Fibroblast of mammary gland (primary cell): ENCODE measurements at regions not wholly inside any gene's neighbourhood (a gene's known extent, or its start where the extent isn't known, plus 50 kb on each side); places are given as distances from the start of the nearest gene placed in this dataset.
A peak's percentile ranks its signal among the peaks of the same experiment; 100 is the strongest.

Experiments used
- DNase-seq: peaks from one replicate; pipeline ENCODE4 v3.0.0-alpha.2; 2010; ENCODE audit warnings: low read depth
- H3K4me3 ChIP-seq: 2 replicates; pipeline ENCODE4 v1.5.1; 2011; ENCODE audit warnings: low read depth, mild to moderate bottlenecking, low read length, moderate library complexity; ENCODE audit not compliant: control insufficient read depth
- TF ChIP-seq, protein P1 (sequence below): conservative IDR thresholded peaks from 2 replicates; pipeline ENCODE4 v1.5.1; 2011; ENCODE audit warnings: low read depth, low read length, inconsistent platforms; ENCODE audit not compliant: control insufficient read depth, insufficient read depth

DNA sequence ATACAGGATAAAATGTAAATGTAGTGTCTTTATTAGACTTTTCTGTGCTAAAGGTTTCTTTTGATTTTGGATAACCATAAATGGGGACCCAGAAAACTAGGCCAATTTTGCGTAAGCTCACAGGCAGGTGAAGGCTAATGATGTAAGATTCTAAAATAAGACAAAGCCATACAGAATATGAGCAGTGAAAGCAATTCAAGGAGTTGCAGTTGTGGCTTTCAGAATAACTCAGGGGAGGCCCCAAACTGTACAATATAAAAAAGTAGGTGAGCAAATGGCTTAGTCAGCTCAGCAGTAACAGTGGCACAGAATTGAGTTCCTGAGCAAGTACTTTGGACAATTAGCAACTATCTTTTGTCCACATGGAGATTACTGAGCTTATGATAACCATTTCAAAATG lies 81.7 kb upstream of the NRP1 start:
- TF ChIP-seq, protein P1, sequence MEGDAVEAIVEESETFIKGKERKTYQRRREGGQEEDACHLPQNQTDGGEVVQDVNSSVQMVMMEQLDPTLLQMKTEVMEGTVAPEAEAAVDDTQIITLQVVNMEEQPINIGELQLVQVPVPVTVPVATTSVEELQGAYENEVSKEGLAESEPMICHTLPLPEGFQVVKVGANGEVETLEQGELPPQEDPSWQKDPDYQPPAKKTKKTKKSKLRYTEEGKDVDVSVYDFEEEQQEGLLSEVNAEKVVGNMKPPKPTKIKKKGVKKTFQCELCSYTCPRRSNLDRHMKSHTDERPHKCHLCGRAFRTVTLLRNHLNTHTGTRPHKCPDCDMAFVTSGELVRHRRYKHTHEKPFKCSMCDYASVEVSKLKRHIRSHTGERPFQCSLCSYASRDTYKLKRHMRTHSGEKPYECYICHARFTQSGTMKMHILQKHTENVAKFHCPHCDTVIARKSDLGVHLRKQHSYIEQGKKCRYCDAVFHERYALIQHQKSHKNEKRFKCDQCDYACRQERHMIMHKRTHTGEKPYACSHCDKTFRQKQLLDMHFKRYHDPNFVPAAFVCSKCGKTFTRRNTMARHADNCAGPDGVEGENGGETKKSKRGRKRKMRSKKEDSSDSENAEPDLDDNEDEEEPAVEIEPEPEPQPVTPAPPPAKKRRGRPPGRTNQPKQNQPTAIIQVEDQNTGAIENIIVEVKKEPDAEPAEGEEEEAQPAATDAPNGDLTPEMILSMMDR = no peak
- H3K4me3 ChIP-seq = no peak overlapping the region
- no peak for DNase-seq

DNA sequence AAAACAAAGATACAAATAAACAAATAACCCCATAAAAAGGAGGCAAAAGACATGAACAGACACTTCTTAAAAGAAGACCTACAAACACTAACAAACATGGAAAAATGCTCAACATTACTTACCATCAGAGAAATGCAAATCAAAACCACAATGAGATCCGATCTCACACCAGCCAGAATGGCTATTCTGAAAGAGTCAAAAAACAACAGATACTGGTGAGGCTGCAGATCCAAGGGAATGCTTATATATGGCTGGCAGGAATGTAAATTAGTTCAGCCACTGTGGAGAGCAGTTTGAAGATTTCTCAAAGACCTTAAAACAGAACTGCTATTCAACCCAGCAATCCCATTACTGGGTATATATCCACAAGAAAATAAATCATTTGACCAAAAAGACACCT lies 80.4 kb upstream of the NRP1 start:
- DNase-seq = no peak
- TF ChIP-seq, protein P1 = no peak
- no peak overlapping the region for H3K4me3 ChIP-seq

DNA sequence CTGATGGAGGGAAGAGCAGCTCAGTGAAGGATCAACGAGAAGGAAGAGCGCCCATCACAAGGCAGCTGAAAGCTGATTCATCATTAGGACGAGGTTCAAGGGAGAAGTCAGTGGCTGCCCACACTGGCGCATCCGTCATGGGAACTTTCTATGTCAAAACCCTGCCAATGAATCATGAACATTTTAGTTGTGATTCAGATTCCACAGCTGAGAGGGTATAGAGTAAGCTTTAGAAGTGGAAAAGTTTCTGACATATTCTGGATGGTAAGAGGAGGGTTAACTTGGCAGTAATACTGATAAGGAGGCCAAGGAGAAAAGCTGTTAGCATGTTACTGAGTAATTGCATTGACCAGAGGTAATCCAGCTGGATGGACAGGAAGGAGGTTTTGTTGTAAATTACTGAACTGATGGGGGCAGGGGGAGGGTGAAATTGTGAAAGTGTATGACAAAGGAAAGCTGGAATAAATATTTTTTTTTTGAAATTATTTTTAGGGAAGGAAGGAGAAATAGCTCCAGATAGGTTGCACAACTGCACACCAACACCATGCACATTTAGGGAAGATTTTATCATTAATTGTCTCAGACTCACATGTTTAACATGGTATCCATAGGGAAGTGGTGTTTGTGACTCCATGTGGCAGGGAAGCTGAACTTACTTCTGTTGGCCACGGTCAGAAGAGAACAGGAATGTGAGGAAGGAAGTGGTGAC lies 78.3 kb upstream of the NRP1 start:
- TF ChIP-seq, protein P1 = no peak
- H3K4me3 ChIP-seq = no peak overlapping the region
- DNase-seq = peak; percentile 99

DNA sequence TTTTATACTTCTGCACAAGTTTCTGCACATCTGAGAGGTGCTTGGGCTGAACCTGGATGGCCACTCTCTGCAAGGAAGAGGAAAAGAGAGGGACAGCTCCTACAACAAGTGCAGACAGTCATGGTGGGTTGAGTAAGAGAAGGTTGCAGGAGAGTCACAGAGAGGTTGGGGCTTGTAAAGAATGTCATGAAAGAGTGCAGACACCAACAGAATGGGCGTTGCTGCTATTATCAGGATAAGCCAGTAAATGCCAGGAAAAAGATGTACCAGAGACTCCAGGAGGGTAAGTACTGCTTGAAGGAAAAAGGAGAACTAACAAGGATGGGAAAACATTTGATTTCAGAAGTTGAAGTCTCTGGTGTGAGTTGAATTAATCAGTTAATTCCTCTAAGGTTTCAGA lies 77.8 kb upstream of the NRP1 start:
- TF ChIP-seq, protein P1 = no peak
- no peak overlapping the region for H3K4me3 ChIP-seq
- no peak for DNase-seq

DNA sequence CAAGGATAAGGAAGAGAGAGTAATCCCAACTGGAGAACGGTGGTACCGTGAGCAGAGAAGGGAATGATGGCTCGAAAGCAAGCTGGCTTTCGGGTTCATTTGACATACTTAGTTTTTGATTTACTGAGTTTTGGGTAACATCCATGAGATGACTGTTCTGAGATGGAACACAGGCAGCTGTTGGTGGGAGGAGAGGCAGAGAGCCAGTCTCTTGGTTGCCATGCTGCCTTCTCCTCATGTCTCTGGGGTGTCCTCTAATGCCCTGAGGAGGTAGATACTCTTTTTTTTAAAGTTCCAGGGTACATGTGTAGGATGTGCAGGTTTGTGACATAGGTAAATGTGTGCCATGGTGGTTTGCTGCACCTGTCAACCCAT lies 76.4 kb upstream of the NRP1 start:
- H3K4me3 ChIP-seq = no peak overlapping the region
- peak; percentile 18 for DNase-seq
- TF ChIP-seq, protein P1 = no peak

DNA sequence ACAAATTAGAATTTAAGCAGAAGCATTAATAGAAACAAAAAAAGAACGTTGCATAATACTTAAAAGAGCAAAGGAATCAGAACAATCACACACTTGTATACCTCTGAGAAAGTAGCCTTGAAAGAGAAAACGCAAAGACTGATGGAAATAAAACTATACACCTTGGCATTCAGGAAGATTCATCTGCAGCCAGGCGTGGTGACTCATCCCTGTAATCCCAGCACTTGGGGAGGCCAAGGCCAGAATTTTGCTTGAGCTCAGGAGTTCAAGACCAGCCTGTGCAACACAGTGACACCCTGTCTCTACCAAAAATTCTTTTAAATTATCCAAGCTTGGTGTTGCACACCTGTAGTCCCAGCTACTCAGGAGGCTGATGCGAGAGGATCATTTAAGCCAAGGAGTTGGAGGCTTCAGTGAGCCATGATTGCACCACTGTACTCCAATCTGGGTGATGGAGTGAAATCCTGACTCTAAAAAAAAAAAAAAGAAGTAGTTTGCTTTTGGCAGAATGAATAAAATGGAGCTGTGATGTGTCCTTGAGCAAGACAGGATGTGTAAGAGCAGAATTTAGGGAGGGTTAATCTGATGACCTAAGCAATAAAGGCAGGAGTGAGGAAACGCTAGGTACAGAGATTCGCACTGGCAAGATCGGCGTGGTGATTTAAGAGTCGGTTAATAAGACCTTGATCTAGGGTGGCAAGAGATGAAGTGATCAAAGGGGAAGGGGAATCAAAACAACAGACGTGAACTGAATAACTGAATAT lies 75.8 kb upstream of the NRP1 start:
- H3K4me3 ChIP-seq = no peak overlapping the region
- DNase-seq = peak; percentile 38
- TF ChIP-seq, protein P1 = no peak
